Esophagus squamous epithelium (tissue), 5 donors: ENCODE measurements at regions not wholly inside any gene's neighbourhood (a gene's known extent, or its start where the extent isn't known, plus 50 kb on each side); places are given as distances from the start of the nearest gene placed in this dataset.

ENCODE experiments used
- DNase-seq: peaks from one replicate; lab custom pipeline; 2025; lab: John Stamatoyannopoulos, UW
- H3K27ac ChIP-seq, 4 donors: fragments of 200-600 bp; sonication (generic); one replicate each; pipeline ENCODE4 v1.5.1; 2016 to 2019; ENCODE audit warnings: mild to moderate bottlenecking in 1 of 4
- H3K27me3 ChIP-seq, 4 donors: fragments of 200-600 bp; sonication (generic); 1 replicate in 3 of 4; 2 replicates in 1 of 4; pipeline versions ENCODE4 v1.5.1 to v1.6.0; 2017 to 2021; ENCODE audit warnings: antibody characterized with exemption in 1 of 4
- H3K36me3 ChIP-seq, 3 donors: fragments of 200-600 bp; sonication (generic); one replicate each; pipeline ENCODE4 v1.5.1; 2016 to 2019
- H3K4me1 ChIP-seq, 3 donors: fragments of 200-600 bp; sonication (generic); one replicate each; pipeline ENCODE4 v1.5.1; 2017 to 2019
- H3K4me3 ChIP-seq, 4 donors: fragments of 200-600 bp; sonication (generic); 1 replicate in 3 of 4; 2 replicates in 1 of 4; pipeline ENCODE4 v1.5.1; 2016 to 2019; ENCODE audit warnings: mild to moderate bottlenecking in 2 of 4, moderate library complexity in 1 of 4
- H3K9me3 ChIP-seq, 3 donors: fragments of 200-600 bp; sonication (generic); one replicate each; pipeline ENCODE4 v1.5.1; 2016 to 2019
- POLR2A ChIP-seq, 4 donors: fragments of 450-650 bp; IDR thresholded peaks; one replicate each; pipeline ENCODE4 v1.6.1; 2017; ENCODE audit warnings: antibody characterized with exemption in 4 of 4, mild to moderate bottlenecking in 4 of 4, moderate library complexity in 3 of 4
- WGBS, 2 donors: methylation state at CpG; one replicate each; pipeline ENCODE4 v1.1.5; 2018; 5-methylcytosine and 5-hydroxymethylcytosine counted together
- intact Hi-C: fragments of 100-400 bp; cut with DNase I; formaldehyde crosslinking; loops from one replicate; pipeline ENCODE4 v1.15.0; 2022
- TF ChIP-seq, protein P1 (sequence below), 6 experiments: fragments of 450-650 bp in 4 of 6; fragments of 200-600 bp in 2 of 6; sonication (generic) in 2 of 6; IDR thresholded peaks; one replicate each; pipeline ENCODE4 v1.5.1; 2016 to 2019; ENCODE audit warnings: antibody characterized with exemption in 6 of 6, mild to moderate bottlenecking in 4 of 6, moderate library complexity in 4 of 6
- donor health status: DM: yes; HTN: yes; CAD: no.

DNA sequence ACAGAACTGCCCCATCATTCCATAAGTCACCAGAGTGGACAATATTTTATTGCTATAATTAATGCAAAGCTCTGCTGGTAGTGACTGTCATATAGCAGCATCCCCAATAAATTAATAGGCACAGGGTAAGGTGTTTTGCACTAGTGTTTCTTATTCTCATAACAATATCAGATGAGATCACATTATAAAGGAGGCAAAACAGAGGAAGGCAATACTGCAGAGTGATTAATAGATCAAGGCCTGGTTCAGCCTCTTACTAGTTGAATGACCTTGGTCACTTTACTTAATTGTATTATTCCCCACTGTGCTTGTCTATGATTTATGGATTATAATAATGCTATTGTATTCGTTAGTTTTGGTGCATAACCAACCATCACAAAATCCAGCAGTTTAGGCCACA, 784.8 kb downstream of the VRK1 start:
- no peak for DNase-seq
- H3K4me1 ChIP-seq = no peaks in the 10 kb centered on the region
- no peaks in the 10 kb centered on the region for H3K9me3 ChIP-seq
- H3K27ac ChIP-seq = no peak overlapping the region
- TF ChIP-seq POLR2A (IDR thresholded peaks at IDR 0.05) = no peak
- TF ChIP-seq, protein P1, sequence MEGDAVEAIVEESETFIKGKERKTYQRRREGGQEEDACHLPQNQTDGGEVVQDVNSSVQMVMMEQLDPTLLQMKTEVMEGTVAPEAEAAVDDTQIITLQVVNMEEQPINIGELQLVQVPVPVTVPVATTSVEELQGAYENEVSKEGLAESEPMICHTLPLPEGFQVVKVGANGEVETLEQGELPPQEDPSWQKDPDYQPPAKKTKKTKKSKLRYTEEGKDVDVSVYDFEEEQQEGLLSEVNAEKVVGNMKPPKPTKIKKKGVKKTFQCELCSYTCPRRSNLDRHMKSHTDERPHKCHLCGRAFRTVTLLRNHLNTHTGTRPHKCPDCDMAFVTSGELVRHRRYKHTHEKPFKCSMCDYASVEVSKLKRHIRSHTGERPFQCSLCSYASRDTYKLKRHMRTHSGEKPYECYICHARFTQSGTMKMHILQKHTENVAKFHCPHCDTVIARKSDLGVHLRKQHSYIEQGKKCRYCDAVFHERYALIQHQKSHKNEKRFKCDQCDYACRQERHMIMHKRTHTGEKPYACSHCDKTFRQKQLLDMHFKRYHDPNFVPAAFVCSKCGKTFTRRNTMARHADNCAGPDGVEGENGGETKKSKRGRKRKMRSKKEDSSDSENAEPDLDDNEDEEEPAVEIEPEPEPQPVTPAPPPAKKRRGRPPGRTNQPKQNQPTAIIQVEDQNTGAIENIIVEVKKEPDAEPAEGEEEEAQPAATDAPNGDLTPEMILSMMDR (IDR thresholded peaks at IDR 0.05) = no peak
- no peaks in the 10 kb centered on the region for H3K27me3 ChIP-seq
- H3K36me3 ChIP-seq = no peaks in the 10 kb centered on the region
- intact Hi-C loops = no loop called here
- 33 to 41% methylated on average over 1 of the region's 1 CpG for WGBS, 2 donors
- H3K4me3 ChIP-seq = no peak overlapping the region

DNA sequence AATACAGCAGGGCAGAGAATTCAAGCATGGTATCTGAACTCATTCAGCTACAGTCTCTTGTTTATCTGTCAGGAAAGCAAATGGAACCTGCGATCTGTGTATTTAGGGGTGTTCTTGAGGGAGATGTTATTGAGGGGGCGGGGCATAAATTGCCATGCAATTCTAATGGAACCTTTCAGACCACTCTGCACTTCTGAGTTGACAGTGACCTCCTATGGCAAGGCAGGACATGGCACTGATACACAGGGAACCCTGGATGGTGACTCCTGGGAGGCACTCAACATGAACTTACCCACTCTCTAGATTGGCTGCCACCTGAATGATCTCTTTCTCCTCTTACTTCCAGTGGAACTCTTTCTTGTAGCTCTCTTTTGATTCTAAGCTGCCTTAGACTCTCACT, 787.3 kb downstream of the VRK1 start:
- no peaks in the 10 kb centered on the region for H3K36me3 ChIP-seq
- 40 to 48% methylated on average over 2 of the region's 2 CpGs for WGBS, 2 donors
- TF ChIP-seq, protein P1 (IDR thresholded peaks at IDR 0.05) = peak in 2 of 6 experiments; percentile 18 to 30
- no peak for TF ChIP-seq POLR2A (IDR thresholded peaks at IDR 0.05)
- H3K9me3 ChIP-seq = no peaks in the 10 kb centered on the region
- H3K4me1 ChIP-seq = no peaks in the 10 kb centered on the region
- intact Hi-C loops = no loop called here
- no peak for DNase-seq
- no peaks in the 10 kb centered on the region for H3K27me3 ChIP-seq
- H3K27ac ChIP-seq = no peak overlapping the region
- no peak overlapping the region for H3K4me3 ChIP-seq

DNA sequence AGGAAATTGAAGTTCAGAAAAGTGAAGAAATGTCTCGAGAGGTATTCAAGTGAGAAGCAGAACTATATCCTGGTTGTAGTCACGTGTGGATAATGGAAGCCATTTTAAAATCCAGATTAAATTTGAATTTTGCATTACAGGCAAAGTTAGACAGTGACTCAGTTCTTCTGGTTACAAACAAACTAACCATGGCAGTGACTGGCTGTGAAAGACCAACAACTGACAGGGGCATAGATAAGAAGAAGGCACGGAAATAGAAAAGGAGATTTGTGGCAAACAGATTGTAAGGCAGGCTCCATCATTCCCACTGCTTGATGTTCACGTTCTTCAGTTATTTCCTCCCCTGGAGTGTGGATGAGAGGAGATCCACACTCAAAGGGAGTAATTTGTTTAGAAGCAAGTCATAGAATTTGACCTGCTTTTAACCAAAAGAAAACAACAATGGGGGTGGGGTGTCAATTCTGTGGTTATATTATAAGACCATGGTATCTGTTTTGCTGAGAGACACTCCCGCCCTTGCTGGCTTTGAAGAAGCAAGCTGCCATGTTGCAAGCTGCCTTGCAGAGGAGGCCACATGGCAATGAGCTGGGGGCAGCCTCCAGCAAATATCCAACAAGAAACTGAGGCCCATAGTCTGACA, 795.3 kb downstream of the VRK1 start:
- Histone ChIP-seq H3K9me3 (no peaks in the 10 kb centered on the region), H3K27me3 (no peaks in the 10 kb centered on the region), H3K4me3 (no peak overlapping the region), H3K27ac (no peak overlapping the region), H3K4me1 (no peaks in the 10 kb centered on the region), H3K36me3 (no peaks in the 10 kb centered on the region)
- no peak for TF ChIP-seq POLR2A (IDR thresholded peaks at IDR 0.05)
- TF ChIP-seq, protein P1 (IDR thresholded peaks at IDR 0.05) = no peak
- 66 to 75% methylated on average over 5 of the region's 5 CpGs for WGBS, 2 donors
- no peak for DNase-seq
- intact Hi-C loops = no loop called here

DNA sequence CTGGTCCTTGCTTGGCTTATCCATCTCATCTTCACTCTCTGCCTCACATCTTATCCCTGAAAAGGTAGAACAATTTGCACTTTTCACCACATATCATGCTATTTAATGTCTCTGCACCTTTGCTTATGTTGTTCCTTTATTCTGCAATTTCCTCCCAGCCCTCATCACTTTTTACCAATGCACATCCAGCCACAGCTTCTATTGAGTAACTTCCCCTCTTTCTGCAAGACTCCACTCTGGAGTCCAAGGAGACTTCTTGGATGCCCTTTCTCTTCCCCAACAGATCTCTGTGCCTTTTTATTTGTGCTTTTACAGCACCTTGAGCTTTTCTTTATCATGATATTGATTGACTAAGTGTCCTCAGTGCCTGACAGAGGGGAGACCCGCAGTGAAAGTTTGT, 797.1 kb downstream of the VRK1 start:
- H3K4me3 ChIP-seq = no peak overlapping the region
- no peaks in the 10 kb centered on the region for H3K36me3 ChIP-seq
- WGBS, 2 donors = 83 to 85% methylated on average over 1 of the region's 1 CpG
- DNase-seq = no peak
- intact Hi-C loops = no loop called here
- H3K27me3 ChIP-seq = no peaks in the 10 kb centered on the region
- no peak overlapping the region for H3K27ac ChIP-seq
- TF ChIP-seq, protein P1 (IDR thresholded peaks at IDR 0.05) = no peak
- no peak for TF ChIP-seq POLR2A (IDR thresholded peaks at IDR 0.05)
- no peaks in the 10 kb centered on the region for H3K9me3 ChIP-seq
- H3K4me1 ChIP-seq = no peaks in the 10 kb centered on the region

DNA sequence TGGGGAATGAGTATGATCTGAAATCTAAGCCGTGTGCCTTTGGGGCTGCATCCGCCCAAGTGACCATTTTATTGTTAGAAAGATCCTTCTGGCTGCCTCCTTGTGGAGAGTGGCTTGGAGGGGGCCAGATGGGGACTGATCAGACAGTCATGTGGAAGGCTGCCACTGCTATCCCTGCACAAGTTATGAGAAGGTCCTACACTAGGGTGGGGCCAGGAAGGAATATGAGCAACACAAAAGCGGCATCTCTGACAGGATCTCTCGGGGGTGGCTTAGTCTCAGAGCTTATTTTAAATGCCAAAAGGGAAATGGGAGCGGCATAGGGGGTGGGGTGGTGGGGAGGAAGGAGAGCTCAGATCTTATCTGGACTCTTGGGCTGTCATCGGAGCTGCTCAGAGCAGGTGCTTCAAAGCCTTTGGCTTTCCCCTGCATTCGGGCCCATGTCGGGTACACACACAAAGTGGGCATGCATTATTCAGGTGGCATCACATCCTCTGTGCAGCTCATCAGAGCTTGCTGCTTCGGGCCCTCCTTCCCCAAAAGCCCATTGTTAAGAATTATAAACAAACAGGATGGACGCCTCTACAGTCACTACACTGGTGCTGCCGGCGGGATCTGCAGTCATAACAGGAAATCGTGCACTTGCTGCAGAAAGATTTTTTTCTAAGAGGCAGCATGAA, 805.4 kb downstream of the VRK1 start:
- H3K27me3 ChIP-seq = peaks cover 0 to 29% (median 0%) of the 10 kb centered on the region in 4 donors
- WGBS, 2 donors = 47 to 72% methylated on average over 7 to 13 of the region's 13 CpGs
- no peak overlapping the region for H3K4me3 ChIP-seq
- no peaks in the 10 kb centered on the region for H3K36me3 ChIP-seq
- DNase-seq = no peak
- no peak for TF ChIP-seq POLR2A (IDR thresholded peaks at IDR 0.05)
- TF ChIP-seq, protein P1 (IDR thresholded peaks at IDR 0.05) = no peak
- H3K4me1 ChIP-seq = no peaks in the 10 kb centered on the region
- H3K9me3 ChIP-seq = no peaks in the 10 kb centered on the region
- peak overlapping the region in 2 of 4 donors; percentile 1 to 14 for H3K27ac ChIP-seq
- intact Hi-C loops = no loop called here
